ENCODE measurements at regions not wholly inside any gene's neighbourhood (a gene's known extent, or its start where the extent isn't known, plus 50 kb on each side); places are given as distances from the start of the nearest gene placed in this dataset.

GRCh38 chr2:64399521-64399920 is 54.4 kb upstream of the LGALSL start:
- H3K4me3 ChIP-seq, result no peak overlapping the region
- H3K36me3 ChIP-seq, result no peaks in the 10 kb centered on the region
- WGBS, 3 donors, result 90 to 99% (median 90%) methylated on average over 2 of the region's 2 CpGs
- no peaks in the 10 kb centered on the region for H3K9me3 ChIP-seq
- H3K27ac ChIP-seq, result no peak overlapping the region
- DNase-seq, result no peak
- TF ChIP-seq EP300 (IDR thresholded peaks at IDR 0.05) (no peak), POLR2A (IDR thresholded peaks at IDR 0.05) (no peak), CTCF (IDR thresholded peaks at IDR 0.05) (no peak)
- intact Hi-C loops (cut with DNase I), result no loop called here
- no peaks in the 10 kb centered on the region for H3K27me3 ChIP-seq
- peaks cover 8% of the 10 kb centered on the region for H3K4me1 ChIP-seq (ENCODE audit: insufficient read depth)

- intact Hi-C loops (cut with DNase I), result loop anchor here in 2 of 4 donors (10.0 kb wide), 1 partner anchor 55 kb away; the partner anchor contains the start of gene LGALSL (in 2 of the 2)
- 46 to 63% (median 50%) methylated on average over 4 of the region's 4 CpGs for WGBS, 3 donors
These were observed 53.7 kb upstream of the LGALSL start for GRCh38 chr2:64400105-64400728.

GRCh38 chr2:64400733-64401528 is 53.0 kb upstream of the LGALSL start:
- intact Hi-C loops (cut with DNase I), result loop anchor here in 2 of 4 donors (10.0 kb wide), 1 partner anchor 54 kb away; the partner anchor contains the start of gene LGALSL (in 2 of the 2)
- Histone ChIP-seq H3K9me3 (no peaks in the 10 kb centered on the region), H3K27me3 (no peaks in the 10 kb centered on the region), H3K36me3 (no peaks in the 10 kb centered on the region), H3K27ac (no peak overlapping the region), H3K4me3 (no peak overlapping the region), H3K4me1 (ENCODE audit: insufficient read depth) (peaks cover 19% of the 10 kb centered on the region)
- TF ChIP-seq CTCF (IDR thresholded peaks at IDR 0.05) (no peak), EP300 (IDR thresholded peaks at IDR 0.05) (no peak), POLR2A (IDR thresholded peaks at IDR 0.05) (no peak)
- no peak for DNase-seq
- 83 to 87% (median 85%) methylated on average over 8 of the region's 8 CpGs for WGBS, 3 donors

More at GRCh38 chr2:64400105-64400728, 53.7 kb upstream of the LGALSL start:
- Histone ChIP-seq H3K4me1 (ENCODE audit: insufficient read depth) (peaks cover 12% of the 10 kb centered on the region), H3K36me3 (no peaks in the 10 kb centered on the region), H3K4me3 (no peak overlapping the region), H3K9me3 (no peaks in the 10 kb centered on the region), H3K27me3 (no peaks in the 10 kb centered on the region), H3K27ac (no peak overlapping the region)
- no peak for DNase-seq
- no peak for TF ChIP-seq POLR2A (IDR thresholded peaks at IDR 0.05)
- no peak for TF ChIP-seq CTCF (IDR thresholded peaks at IDR 0.05)
- no peak for TF ChIP-seq EP300 (IDR thresholded peaks at IDR 0.05)

- Histone ChIP-seq H3K36me3 (no peaks in the 10 kb centered on the region), H3K27ac (no peak overlapping the region), H3K4me1 (ENCODE audit: insufficient read depth) (peaks cover 24% of the 10 kb centered on the region), H3K4me3 (no peak overlapping the region), H3K9me3 (no peaks in the 10 kb centered on the region), H3K27me3 (no peaks in the 10 kb centered on the region)
- intact Hi-C loops (cut with DNase I), result loop anchor here in 2 of 4 donors (10.0 kb wide), 1 partner anchor 53 kb away; the partner anchor contains the start of gene LGALSL (in 2 of the 2)
- WGBS, 3 donors, result 81 to 84% (median 81%) methylated on average over 4 of the region's 4 CpGs
- TF ChIP-seq EP300 (IDR thresholded peaks at IDR 0.05), result no peak
- no peak for TF ChIP-seq POLR2A (IDR thresholded peaks at IDR 0.05)
- TF ChIP-seq CTCF (IDR thresholded peaks at IDR 0.05), result no peak
- no peak for DNase-seq
These were observed 52.5 kb upstream of the LGALSL start for GRCh38 chr2:64401529-64401880.
